ENCODE measurements at regions not wholly inside any gene's neighbourhood (a gene's known extent, or its start where the extent isn't known, plus 50 kb on each side); places are given as distances from the start of the nearest gene placed in this dataset.

DNA sequence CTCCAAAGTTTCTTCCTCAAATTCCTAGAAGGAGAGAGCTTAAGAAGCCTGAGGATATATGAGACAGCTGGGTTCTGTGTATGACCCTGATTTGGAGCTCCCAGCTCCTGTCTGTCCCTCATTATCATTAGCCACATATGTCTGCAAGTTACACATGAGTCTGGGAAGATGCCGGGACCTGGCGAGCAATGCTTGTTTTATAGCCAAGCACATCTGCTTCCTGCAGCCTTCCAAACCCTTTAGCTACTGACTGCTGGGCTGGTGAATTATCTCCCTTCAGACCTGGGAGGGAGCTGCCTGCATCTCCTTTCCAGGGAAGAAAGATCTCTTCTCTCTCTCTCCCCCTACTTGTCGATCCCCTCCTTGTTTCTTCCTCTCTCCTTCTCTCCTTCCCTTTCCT, 556.7 kb upstream of the BOD1L1 start:
- Mint-ChIP-seq H3K27ac (no peak overlapping the region), H3K4me3 (no peak overlapping the region), H3K4me1 (ENCODE audit: low read depth) (peaks cover 34% of the 10 kb centered on the region), H3K27me3 (no peaks in the 10 kb centered on the region), H3K36me3 (ENCODE audit: low read depth) (no peaks in the 10 kb centered on the region), H3K9me3 (no peaks in the 10 kb centered on the region)
- intact Hi-C loops (cut with micrococcal nuclease), result no loop called here

DNA sequence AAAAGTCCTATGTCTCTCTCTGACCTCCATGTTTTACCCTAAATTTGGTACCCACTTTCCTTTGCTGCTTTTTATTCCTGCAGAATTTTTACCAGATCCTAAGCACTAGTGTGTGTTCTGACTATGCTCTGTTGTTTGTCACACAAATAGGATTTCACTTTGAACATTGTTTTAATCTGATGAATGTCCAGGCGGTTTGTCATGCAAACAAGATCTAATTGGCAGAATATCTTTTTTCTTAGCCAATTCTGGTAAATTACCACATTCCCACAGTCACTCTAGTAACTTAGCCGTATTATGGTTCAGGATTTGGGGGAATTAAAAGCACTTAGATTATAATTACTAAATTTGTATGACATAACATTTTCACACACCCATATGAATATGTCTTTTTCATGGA, 557.2 kb upstream of the BOD1L1 start:
- Mint-ChIP-seq H3K27ac (no peak overlapping the region), H3K36me3 (ENCODE audit: low read depth) (no peaks in the 10 kb centered on the region), H3K4me3 (no peak overlapping the region), H3K4me1 (ENCODE audit: low read depth) (peaks cover 34% of the 10 kb centered on the region), H3K9me3 (no peaks in the 10 kb centered on the region), H3K27me3 (no peaks in the 10 kb centered on the region)
- intact Hi-C loops (cut with micrococcal nuclease), result no loop called here

DNA sequence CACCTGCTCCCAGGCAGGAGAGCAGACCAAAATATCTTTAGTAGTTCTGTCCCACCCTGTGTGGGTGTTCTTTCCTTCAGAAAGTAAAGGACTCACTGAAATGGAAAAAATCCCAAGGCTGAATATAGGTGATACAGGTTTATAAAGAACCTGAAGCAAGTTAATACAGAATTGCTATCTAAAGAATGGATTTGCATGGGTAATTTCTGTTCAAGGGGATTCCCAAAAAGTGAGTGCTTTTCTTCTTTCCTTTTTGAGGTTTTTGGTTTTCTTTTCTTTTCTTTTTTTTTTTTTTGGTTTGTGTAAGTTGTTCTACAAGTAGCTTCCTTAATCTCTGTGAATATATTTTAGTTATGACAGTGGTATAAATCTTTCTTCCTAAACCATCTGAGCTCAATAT, 560.7 kb upstream of the BOD1L1 start:
- Mint-ChIP-seq H3K27ac (no peak overlapping the region), H3K27me3 (no peaks in the 10 kb centered on the region), H3K4me3 (no peak overlapping the region), H3K4me1 (ENCODE audit: low read depth) (peaks cover 16% of the 10 kb centered on the region), H3K36me3 (ENCODE audit: low read depth) (no peaks in the 10 kb centered on the region), H3K9me3 (no peaks in the 10 kb centered on the region)
- intact Hi-C loops (cut with micrococcal nuclease), result no loop called here

DNA sequence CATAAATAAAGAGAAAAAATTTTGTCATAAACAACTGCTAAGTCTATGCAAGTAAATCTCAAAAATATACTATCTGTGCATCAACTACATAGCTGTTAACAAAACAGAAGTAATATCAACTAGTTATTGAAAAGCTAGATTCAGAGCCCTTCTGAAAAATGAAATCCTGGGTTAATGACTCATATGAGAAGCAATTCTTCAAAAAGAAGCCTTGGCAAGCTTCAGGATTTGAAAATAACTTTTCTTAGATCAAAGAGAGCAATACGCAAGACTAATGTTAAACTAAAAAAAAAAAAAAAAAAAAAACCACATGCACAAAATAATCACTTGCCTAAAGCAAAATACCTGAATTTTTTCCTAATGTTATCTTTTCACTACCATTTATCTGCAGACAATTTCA, 566.1 kb upstream of the BOD1L1 start:
- Mint-ChIP-seq H3K4me3 (no peak overlapping the region), H3K4me1 (ENCODE audit: low read depth) (peaks cover 5% of the 10 kb centered on the region), H3K27me3 (no peaks in the 10 kb centered on the region), H3K9me3 (no peaks in the 10 kb centered on the region), H3K27ac (no peak overlapping the region), H3K36me3 (ENCODE audit: low read depth) (no peaks in the 10 kb centered on the region)
- intact Hi-C loops (cut with micrococcal nuclease), result no loop called here

DNA sequence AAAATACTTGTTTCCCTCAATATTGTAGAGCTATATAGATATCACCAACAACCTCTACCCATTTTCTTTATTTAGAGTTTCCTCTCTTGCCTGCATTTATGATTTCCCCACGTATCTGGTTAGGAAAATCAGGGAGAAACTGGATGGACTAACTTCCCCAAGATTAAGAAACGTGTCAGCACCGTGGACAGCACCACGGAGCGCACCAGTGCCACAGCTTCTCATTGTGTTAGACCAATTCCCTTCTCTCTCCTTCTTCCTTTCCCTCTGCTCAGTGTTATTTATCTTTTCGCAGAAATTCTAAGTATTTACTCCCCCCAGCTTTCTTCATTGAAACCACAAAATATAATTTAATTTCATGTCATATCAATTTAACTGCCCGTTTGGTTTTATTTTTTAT, 568.6 kb upstream of the BOD1L1 start:
- intact Hi-C loops (cut with micrococcal nuclease), result no loop called here
- Mint-ChIP-seq H3K9me3 (no peaks in the 10 kb centered on the region), H3K27ac (no peak overlapping the region), H3K36me3 (ENCODE audit: low read depth) (no peaks in the 10 kb centered on the region), H3K4me3 (no peak overlapping the region), H3K27me3 (no peaks in the 10 kb centered on the region), H3K4me1 (ENCODE audit: low read depth) (peaks cover 5% of the 10 kb centered on the region)

DNA sequence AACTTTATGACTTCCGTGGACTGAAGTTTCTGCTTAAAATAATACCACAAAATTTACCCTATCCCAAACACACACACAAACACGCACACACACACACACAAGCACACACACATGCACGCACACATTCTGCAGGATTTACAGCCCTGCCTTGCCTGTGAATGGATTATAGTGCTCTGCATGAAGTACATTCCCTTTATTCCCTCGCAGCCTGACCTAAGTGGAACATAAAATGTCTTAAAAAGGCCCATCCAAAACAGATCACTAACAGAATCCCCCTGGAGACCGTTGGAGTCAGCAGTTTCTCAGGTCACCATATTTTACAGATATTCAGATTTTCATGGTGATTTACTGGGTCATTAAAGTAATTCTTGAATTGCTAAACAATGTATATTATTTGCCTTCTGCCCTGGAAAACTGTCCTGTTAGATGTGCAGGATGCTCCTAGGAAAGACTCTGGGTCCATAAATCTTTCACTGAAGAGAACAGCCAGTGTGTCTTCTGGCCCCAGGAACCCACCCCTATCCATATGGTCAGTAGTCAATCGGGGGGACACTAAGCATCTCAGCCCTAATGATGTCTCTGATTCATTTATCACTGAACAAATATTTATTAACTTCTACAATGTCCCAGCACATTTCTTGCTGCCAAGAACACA, 587.7 kb upstream of the BOD1L1 start:
- Mint-ChIP-seq H3K4me1 (ENCODE audit: low read depth) (no peaks in the 10 kb centered on the region), H3K36me3 (ENCODE audit: low read depth) (peaks cover 7% of the 10 kb centered on the region), H3K27me3 (peaks cover 2% of the 10 kb centered on the region), H3K4me3 (no peak overlapping the region), H3K27ac (no peak overlapping the region), H3K9me3 (peaks cover 15% of the 10 kb centered on the region)
- intact Hi-C loops (cut with micrococcal nuclease), result no loop called here

DNA sequence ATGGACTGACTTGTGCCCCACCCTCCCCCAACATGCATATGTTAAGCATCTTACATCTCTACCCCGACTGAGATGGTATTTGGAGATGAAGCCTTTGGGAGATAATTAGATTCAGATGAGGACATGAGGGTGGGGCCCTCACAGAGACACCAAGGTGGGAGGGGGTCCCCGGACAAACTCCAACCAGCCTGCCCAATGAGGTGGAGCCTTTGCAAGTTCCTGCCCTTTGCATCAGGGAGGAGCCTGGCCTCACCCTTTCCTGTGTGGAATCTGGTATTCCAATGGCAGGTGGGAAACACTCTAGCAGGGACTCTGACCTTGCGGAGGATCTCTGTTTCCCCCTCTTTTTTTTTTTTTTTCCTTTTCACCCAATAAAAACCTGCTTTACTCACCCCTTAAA, 589.9 kb upstream of the BOD1L1 start:
- Mint-ChIP-seq H3K9me3 (peaks cover 14% of the 10 kb centered on the region), H3K4me3 (no peak overlapping the region)
- intact Hi-C loops (cut with micrococcal nuclease), result no loop called here

DNA sequence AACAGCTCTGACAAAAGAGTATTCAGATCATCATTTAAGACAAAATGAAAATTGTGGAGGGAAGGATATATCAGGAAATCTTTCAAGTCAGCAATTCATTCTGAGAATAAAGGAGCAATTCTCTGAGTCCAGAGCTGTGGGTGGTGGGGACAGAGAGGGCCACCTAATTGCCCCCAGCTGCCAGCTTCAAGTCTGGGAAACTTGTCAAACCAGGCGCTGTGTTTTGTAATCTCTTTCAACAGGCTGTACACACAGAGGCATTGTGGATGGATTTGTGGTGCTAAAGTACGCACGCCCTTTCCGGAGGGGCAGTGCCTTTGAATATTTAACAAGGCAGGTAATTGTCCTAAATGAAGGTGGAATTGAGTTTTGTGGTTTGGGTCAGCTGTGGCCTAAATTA, 591.1 kb upstream of the BOD1L1 start:
- peaks cover 7% of the 10 kb centered on the region for H3K36me3 Mint-ChIP-seq (ENCODE audit: low read depth)
- H3K4me3 Mint-ChIP-seq, result no peak overlapping the region
- peaks cover 4% of the 10 kb centered on the region for H3K27me3 Mint-ChIP-seq
- intact Hi-C loops (cut with micrococcal nuclease), result no loop called here
- H3K4me1 Mint-ChIP-seq (ENCODE audit: low read depth), result peaks cover 5% of the 10 kb centered on the region
- H3K9me3 Mint-ChIP-seq, result peaks cover 17% of the 10 kb centered on the region
- H3K27ac Mint-ChIP-seq, result no peak overlapping the region

More for the DNA sequence above, 589.9 kb upstream of the BOD1L1 start:
- Mint-ChIP-seq H3K27me3 (peaks cover 4% of the 10 kb centered on the region), H3K36me3 (ENCODE audit: low read depth) (peaks cover 7% of the 10 kb centered on the region), H3K27ac (no peak overlapping the region), H3K4me1 (ENCODE audit: low read depth) (peaks cover under 1% of the 10 kb centered on the region)

DNA sequence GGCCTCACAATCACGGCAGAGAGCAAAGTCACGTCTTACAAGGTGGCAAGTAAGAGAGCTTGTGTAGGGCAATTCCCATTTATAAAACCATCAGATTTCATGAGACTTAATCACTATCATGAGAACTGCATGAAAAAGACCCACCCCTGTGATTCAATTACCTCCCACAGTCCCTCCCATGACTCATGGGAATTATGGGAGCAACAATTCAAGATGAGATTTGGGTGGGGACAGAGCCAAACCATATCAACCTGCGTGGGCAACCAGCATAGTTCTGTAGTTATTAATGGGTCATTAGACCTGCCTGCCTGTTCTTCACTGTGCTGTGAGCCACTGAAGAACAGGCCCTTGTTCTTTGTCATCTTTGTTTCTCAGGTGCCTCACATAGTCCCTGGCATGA, 593.7 kb upstream of the BOD1L1 start:
- H3K9me3 Mint-ChIP-seq, result peaks cover 17% of the 10 kb centered on the region
- H3K4me3 Mint-ChIP-seq, result no peak overlapping the region
- H3K4me1 Mint-ChIP-seq (ENCODE audit: low read depth), result peaks cover 5% of the 10 kb centered on the region
- no peak overlapping the region for H3K27ac Mint-ChIP-seq
- intact Hi-C loops (cut with micrococcal nuclease), result no loop called here
- H3K27me3 Mint-ChIP-seq, result peaks cover 4% of the 10 kb centered on the region
- no peaks in the 10 kb centered on the region for H3K36me3 Mint-ChIP-seq (ENCODE audit: low read depth)

DNA sequence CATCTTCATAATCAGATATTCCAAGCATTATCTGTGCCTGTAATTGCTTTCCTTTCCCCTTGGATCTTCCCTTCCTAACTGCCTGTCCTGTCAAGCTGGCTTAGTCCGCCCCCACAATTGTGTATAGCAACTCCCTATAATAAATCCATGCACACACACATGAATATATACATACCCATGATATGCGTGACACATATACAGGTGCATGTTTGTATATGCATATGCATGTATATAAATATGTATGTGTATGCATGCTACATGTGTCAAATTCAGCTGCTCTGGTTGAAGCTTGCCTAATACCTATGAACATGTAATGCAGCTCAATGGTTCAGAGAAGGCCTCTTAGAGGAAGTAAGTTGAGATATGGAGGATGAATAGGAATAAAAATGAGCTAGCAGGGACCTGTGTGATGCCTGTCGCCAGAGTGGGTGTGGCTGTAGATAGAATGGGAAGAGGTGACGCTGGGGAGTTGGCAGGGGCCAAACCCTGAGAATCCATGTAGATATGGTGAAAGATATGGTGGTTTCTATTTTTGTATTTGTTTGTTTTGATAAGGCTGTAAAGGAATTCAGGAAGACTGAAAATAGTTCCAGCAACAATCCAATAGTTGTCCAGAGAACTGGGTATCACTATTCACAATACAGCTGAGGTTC, 595.0 kb upstream of the BOD1L1 start:
- H3K27me3 Mint-ChIP-seq, result peaks cover 4% of the 10 kb centered on the region
- no peak overlapping the region for H3K4me3 Mint-ChIP-seq
- H3K4me1 Mint-ChIP-seq (ENCODE audit: low read depth), result peaks cover 5% of the 10 kb centered on the region
- peaks cover 17% of the 10 kb centered on the region for H3K9me3 Mint-ChIP-seq
- no peaks in the 10 kb centered on the region for H3K36me3 Mint-ChIP-seq (ENCODE audit: low read depth)
- intact Hi-C loops (cut with micrococcal nuclease), result no loop called here
- no peak overlapping the region for H3K27ac Mint-ChIP-seq

DNA sequence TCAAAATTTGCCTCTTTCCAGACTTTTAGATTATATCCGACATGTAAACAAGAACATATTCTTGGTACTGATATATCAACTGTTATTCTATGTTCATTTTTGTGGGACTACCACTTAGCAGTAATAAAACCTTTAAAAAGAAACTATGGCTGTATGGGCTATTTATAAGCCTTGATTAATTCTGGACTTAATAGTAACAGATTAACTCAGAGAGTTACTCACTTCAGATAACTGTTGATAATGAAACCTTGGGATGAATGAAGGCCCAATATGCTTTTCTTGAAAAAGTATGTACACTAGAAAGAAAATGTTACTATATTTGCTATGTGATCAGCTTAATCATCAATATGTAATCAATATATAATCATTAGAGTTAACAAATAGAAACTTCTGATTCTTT, 595.9 kb upstream of the BOD1L1 start:
- Mint-ChIP-seq H3K36me3 (ENCODE audit: low read depth) (no peaks in the 10 kb centered on the region), H3K27me3 (peaks cover 4% of the 10 kb centered on the region), H3K9me3 (peaks cover 25% of the 10 kb centered on the region), H3K4me3 (no peak overlapping the region), H3K27ac (no peak overlapping the region), H3K4me1 (ENCODE audit: low read depth) (peaks cover 10% of the 10 kb centered on the region)
- intact Hi-C loops (cut with micrococcal nuclease), result no loop called here

DNA sequence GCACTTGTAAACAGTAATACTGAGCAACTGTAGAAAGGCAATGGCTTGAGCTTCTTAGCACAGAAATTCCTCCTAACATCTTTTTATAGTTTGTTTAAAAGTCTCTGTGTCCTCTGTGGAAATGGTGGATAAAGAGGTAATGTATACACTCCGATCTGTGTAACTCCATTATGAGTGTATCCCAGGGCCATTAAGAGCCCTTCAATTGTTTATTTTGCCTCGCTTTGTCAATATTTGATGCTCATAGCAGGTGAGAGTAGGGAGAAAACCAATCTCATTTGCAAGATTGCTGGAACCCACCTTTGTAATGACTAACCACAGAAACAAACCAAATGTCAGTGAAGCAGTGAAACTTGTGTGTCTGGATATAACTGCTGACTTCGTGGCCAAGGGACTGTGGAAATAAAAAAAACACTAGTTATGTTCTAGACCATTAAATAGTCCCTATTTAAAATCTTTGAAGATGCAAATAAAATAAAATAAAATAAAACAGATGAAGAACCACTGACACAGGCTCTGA, 598.2 kb upstream of the BOD1L1 start:
- no peak overlapping the region for H3K4me3 Mint-ChIP-seq
- no peak overlapping the region for H3K27ac Mint-ChIP-seq
- no peaks in the 10 kb centered on the region for H3K36me3 Mint-ChIP-seq (ENCODE audit: low read depth)
- H3K9me3 Mint-ChIP-seq, result peaks cover 27% of the 10 kb centered on the region
- intact Hi-C loops (cut with micrococcal nuclease), result no loop called here
- peaks cover under 1% of the 10 kb centered on the region for H3K27me3 Mint-ChIP-seq
- peaks cover 12% of the 10 kb centered on the region for H3K4me1 Mint-ChIP-seq (ENCODE audit: low read depth)

DNA sequence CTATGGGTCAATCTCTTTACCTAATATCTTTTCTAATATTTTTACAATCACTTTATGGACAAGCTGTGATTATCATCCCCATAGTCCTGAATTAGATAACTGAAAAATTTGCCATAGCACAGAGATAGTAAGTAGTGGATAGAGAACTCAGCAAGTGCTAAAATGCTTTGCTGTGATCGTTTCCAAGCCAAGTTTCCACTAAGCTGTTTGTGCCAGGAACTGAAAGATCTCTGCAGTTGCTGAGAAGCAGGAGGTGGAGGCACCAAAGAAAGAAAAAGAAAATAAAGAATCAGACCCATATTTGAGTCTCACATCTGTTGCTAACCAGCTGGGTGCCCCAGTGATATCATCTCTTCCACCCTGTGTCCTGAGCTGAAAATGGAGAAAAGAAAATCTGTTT, 605.6 kb upstream of the BOD1L1 start:
- H3K27me3 Mint-ChIP-seq, result peaks cover 4% of the 10 kb centered on the region
- H3K9me3 Mint-ChIP-seq, result peaks cover 11% of the 10 kb centered on the region
- H3K36me3 Mint-ChIP-seq (ENCODE audit: low read depth), result no peaks in the 10 kb centered on the region
- no peak overlapping the region for H3K27ac Mint-ChIP-seq
- intact Hi-C loops (cut with micrococcal nuclease), result no loop called here
- no peak overlapping the region for H3K4me3 Mint-ChIP-seq
- H3K4me1 Mint-ChIP-seq (ENCODE audit: low read depth), result peaks cover 6% of the 10 kb centered on the region

DNA sequence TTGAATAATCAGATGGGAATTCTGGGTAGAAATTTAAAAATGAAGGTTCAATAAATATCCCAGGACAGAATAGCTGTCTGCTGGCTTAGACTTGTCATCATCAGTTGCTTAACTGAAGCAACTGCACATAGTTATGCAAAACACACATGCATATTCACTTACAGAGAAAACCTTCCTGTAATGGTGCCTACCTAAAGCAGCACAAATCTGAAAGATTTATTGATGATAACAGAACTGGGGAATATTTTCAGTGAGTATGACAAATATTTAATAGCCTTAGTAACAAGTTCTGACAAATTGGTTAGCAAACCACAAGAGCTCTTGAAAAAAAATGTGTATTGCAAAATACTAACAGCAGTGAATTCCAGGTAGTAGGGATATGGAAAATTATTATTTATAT, 606.8 kb upstream of the BOD1L1 start:
- no peaks in the 10 kb centered on the region for H3K36me3 Mint-ChIP-seq (ENCODE audit: low read depth)
- H3K4me3 Mint-ChIP-seq, result no peak overlapping the region
- intact Hi-C loops (cut with micrococcal nuclease), result no loop called here

DNA sequence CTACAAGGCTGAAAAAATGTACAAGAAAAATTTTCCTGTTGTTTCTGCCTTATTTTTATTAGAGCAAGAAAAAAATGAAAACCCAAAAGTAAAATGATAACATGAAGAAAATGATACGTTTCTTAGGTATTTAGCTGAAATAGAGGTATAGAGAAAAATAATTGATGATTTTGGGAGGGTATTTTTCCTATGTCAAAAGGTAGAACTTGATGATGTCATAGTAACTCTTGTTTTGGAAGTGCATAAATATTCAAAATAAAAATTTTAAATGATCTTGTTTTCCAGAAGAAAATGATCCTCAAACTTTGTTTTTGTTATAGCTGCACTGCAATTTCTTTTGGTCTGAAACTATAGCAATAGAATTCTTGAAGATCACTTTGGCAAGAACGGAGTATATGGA, 608.8 kb upstream of the BOD1L1 start:
- Mint-ChIP-seq H3K36me3 (ENCODE audit: low read depth) (no peaks in the 10 kb centered on the region), H3K9me3 (no peaks in the 10 kb centered on the region), H3K4me3 (no peak overlapping the region), H3K4me1 (ENCODE audit: low read depth) (no peaks in the 10 kb centered on the region), H3K27me3 (peaks cover 4% of the 10 kb centered on the region), H3K27ac (no peak overlapping the region)
- intact Hi-C loops (cut with micrococcal nuclease), result no loop called here

More for the DNA sequence above, 606.8 kb upstream of the BOD1L1 start:
- no peaks in the 10 kb centered on the region for H3K4me1 Mint-ChIP-seq (ENCODE audit: low read depth)
- H3K27me3 Mint-ChIP-seq, result peaks cover 4% of the 10 kb centered on the region
- H3K27ac Mint-ChIP-seq, result no peak overlapping the region
- H3K9me3 Mint-ChIP-seq, result no peaks in the 10 kb centered on the region

Data from dendritic cell treated with granulocyte-macrophage colony-stimulating factor and Interleukin-4, amounts not matched to agents 40 ng/mL and 50 ng/mL, for 4 days (primary cell).